Neural cell (in vitro differentiated cells): ENCODE measurements at regions not wholly inside any gene's neighbourhood (a gene's known extent, or its start where the extent isn't known, plus 50 kb on each side); places are given as distances from the start of the nearest gene placed in this dataset.

Source experiments
- CTCF ChIP-seq: fragments of 450-650 bp; IDR thresholded peaks from 2 replicates; pipeline ENCODE4 v1.5.1; 2014; ENCODE audit warnings: antibody characterized with exemption, mild to moderate bottlenecking, moderate library complexity; ENCODE audit not compliant: poor library complexity, severe bottlenecking
- EP300 ChIP-seq: fragments of 450-650 bp; conservative IDR thresholded peaks from 2 replicates; pipeline ENCODE4 v1.6.1; 2014; ENCODE audit warnings: antibody characterized with exemption, mild to moderate bottlenecking, moderate library complexity; ENCODE audit not compliant: poor library complexity, severe bottlenecking
- EZH2 ChIP-seq: fragments of 200-600, 300-800 bp; shearing (Covaris generic), sonication (generic); IDR thresholded peaks from 2 replicates; pipeline ENCODE4 v1.6.1; 2014; ENCODE audit warnings: antibody characterized with exemption, low read length, borderline replicate concordance, mild to moderate bottlenecking; ENCODE audit not compliant: insufficient read depth, poor library complexity, severe bottlenecking
- MXI1 ChIP-seq: fragments of 450-650 bp; conservative IDR thresholded peaks from 2 replicates; pipeline ENCODE4 v1.6.1; 2014; ENCODE audit warnings: antibody characterized with exemption, mild to moderate bottlenecking; ENCODE audit not compliant: poor library complexity, severe bottlenecking
- POLR2AphosphoS5 ChIP-seq: IDR thresholded peaks from 2 replicates; pipeline ENCODE4 v1.6.1; 2012
- REST ChIP-seq: IDR thresholded peaks from 2 replicates; pipeline ENCODE4 v1.6.1; 2012; ENCODE audit warnings: borderline replicate concordance
- SMC3 ChIP-seq: fragments of 450-650 bp; conservative IDR thresholded peaks from 2 replicates; pipeline ENCODE4 v1.6.1; 2014; ENCODE audit warnings: antibody characterized with exemption, mild to moderate bottlenecking, moderate library complexity; ENCODE audit not compliant: poor library complexity
- TAF1 ChIP-seq: IDR thresholded peaks from 2 replicates; pipeline ENCODE4 v1.6.1; 2012; ENCODE audit warnings: low read depth

- TF ChIP-seq CTCF (no peak), TAF1 (no peak), POLR2AphosphoS5 (no peak), EP300 (no peak), EZH2 (no peak), SMC3 (no peak), REST (no peak), MXI1 (no peak)
Measured at GRCh38 chr13:76505437-76505836, 380.8 kb downstream of the KCTD12 start.
